Endothelial cell of umbilical vein (primary cell): ENCODE measurements at regions not wholly inside any gene's neighbourhood (a gene's known extent, or its start where the extent isn't known, plus 50 kb on each side); places are given as distances from the start of the nearest gene placed in this dataset.

ENCODE experiments used
- BruUV-seq: library from RNA; stranded (reverse); fragments of 400-500 nt; replicated peaks from 2 replicates; lab custom pipeline; 2021; lab: Mats Ljungman, UMichigan
- CTCF ChIA-PET: fragments of 300-600, 350-600 bp; sonication (Branson Sonifier 250); formaldehyde crosslinking; loops from one replicate; lab custom pipeline; 2021; ENCODE audit warnings: antibody characterized with exemption, inconsistent platforms; lab: Charles Lee
- POLR2A ChIA-PET: fragments of 300-600, 350-600 bp; sonication (Branson Sonifier 250); formaldehyde crosslinking; loops from one replicate; lab custom pipeline; 2021; ENCODE audit warnings: antibody characterized with exemption, inconsistent platforms; lab: Charles Lee
- DNase-seq: peaks from one replicate; pipeline ENCODE4 v3.0.0-alpha.2; 2011; ENCODE audit warnings: low read depth, low spot score
- FAIRE-seq: peaks from 2 replicates; lab custom pipeline; 2011; peaks lifted over from hg19 to GRCh38; lab: Jason Lieb, UNC
- H2AFZ ChIP-seq: 2 replicates; pipeline ENCODE4 v1.6.0; 2012; ENCODE audit warnings: low read depth, low read length, control low read depth, inconsistent platforms
- H3K27ac ChIP-seq: 2 replicates; pipeline ENCODE4 v1.5.1; 2011; ENCODE audit warnings: low read depth, mild to moderate bottlenecking, control low read depth, low read length, moderate library complexity; ENCODE audit not compliant: insufficient read depth
- H3K27me3 ChIP-seq, 2 experiments: 2 replicates each; pipeline versions ENCODE4 v1.6.0 to v1.6.1; 2011; ENCODE audit warnings: low read length in 2 of 2, mixed read lengths in 1 of 2; ENCODE audit not compliant: control insufficient read depth in 2 of 2, insufficient read depth in 2 of 2
- H3K36me3 ChIP-seq, 2 experiments: 2 replicates in 1 of 2; 3 replicates in 1 of 2; pipeline ENCODE4 v1.5.1; 2011; ENCODE audit warnings: low read length in 2 of 2, mild to moderate bottlenecking in 1 of 2, moderate library complexity in 1 of 2; ENCODE audit not compliant: control insufficient read depth in 2 of 2, insufficient read depth in 2 of 2; ENCODE audit errors: extremely low read depth in 1 of 2
- H3K4me1 ChIP-seq: 3 replicates; pipeline ENCODE4 v1.5.1; 2011; ENCODE audit warnings: mild to moderate bottlenecking, low read length; ENCODE audit not compliant: control insufficient read depth, insufficient read depth; ENCODE audit errors: extremely low read depth
- H3K4me2 ChIP-seq: 2 replicates; pipeline ENCODE4 v1.6.1; 2011; ENCODE audit warnings: low read length, control low read depth, mixed read lengths; ENCODE audit not compliant: insufficient read depth
- H3K4me3 ChIP-seq, 3 experiments: fragments of 200-600 bp in 1 of 3; sonication (generic), shearing (Covaris generic) in 1 of 3; replicated peaks in 1 of 3; 2 replicates each; pipeline ENCODE4 v1.5.1; 2011 to 2016; ENCODE audit warnings: control low read depth in 3 of 3, low read length in 3 of 3, mild to moderate bottlenecking in 2 of 3, inconsistent platforms in 1 of 3, low read depth in 1 of 3, moderate library complexity in 1 of 3; ENCODE audit not compliant: insufficient read depth in 1 of 3
- H3K79me2 ChIP-seq: 2 replicates; pipeline ENCODE4 v1.6.0; 2012; ENCODE audit warnings: low read length, inconsistent platforms; ENCODE audit not compliant: control insufficient read depth, insufficient read depth
- H3K9ac ChIP-seq: replicated peaks from 2 replicates; pipeline ENCODE3; 2011; ENCODE audit warnings: low read length, control low read depth; ENCODE audit not compliant: insufficient read depth; ENCODE audit errors: extremely low read depth
- H3K9me1 ChIP-seq: replicated peaks from 3 replicates; pipeline ENCODE4 v1.6.0; 2011; ENCODE audit warnings: mild to moderate bottlenecking, low read length; ENCODE audit not compliant: control insufficient read depth, insufficient read depth; ENCODE audit errors: extremely low read depth
- H3K9me3 ChIP-seq: replicated peaks from 2 replicates; pipeline ENCODE4 v1.5.1; 2012; ENCODE audit warnings: low read length, inconsistent platforms; ENCODE audit not compliant: control insufficient read depth, insufficient read depth
- H4K20me1 ChIP-seq: replicated peaks from 2 replicates; pipeline ENCODE3; 2011; ENCODE audit warnings: mild to moderate bottlenecking, low read length; ENCODE audit not compliant: control insufficient read depth, insufficient read depth; ENCODE audit errors: extremely low read depth
- CTCF ChIP-seq, 2 donors: IDR thresholded peaks; 1 replicate in 1 of 2; 2 replicates in 1 of 2; pipeline ENCODE4 v1.5.1; 2011; ENCODE audit warnings: low read length in 2 of 2, mild to moderate bottlenecking in 2 of 2, moderate library complexity in 2 of 2, control low read depth in 1 of 2, inconsistent platforms in 1 of 2, low read depth in 1 of 2; ENCODE audit not compliant: insufficient read depth in 1 of 2; ENCODE audit errors: extremely low read depth in 1 of 2
- EZH2 ChIP-seq: IDR thresholded peaks from 2 replicates; pipeline ENCODE4 v1.6.1; 2012; ENCODE audit warnings: borderline replicate concordance, low read depth, mild to moderate bottlenecking, moderate library complexity, low read length, inconsistent platforms; ENCODE audit not compliant: severe bottlenecking
- FOS ChIP-seq: IDR thresholded peaks from 2 replicates; pipeline ENCODE4 v1.6.1; 2011; ENCODE audit warnings: mild to moderate bottlenecking, low read length, moderate library complexity, borderline replicate concordance; ENCODE audit not compliant: insufficient read depth
- GATA2 ChIP-seq: IDR thresholded peaks from 2 replicates; pipeline ENCODE4 v1.7.0; 2011; ENCODE audit warnings: low read depth, mild to moderate bottlenecking, moderate library complexity, mixed read lengths, low read length; ENCODE audit not compliant: insufficient read length, insufficient read depth
- JUN ChIP-seq: IDR thresholded peaks from 2 replicates; pipeline ENCODE4 v1.6.1; 2011; ENCODE audit warnings: borderline replicate concordance, low read depth; ENCODE audit not compliant: insufficient read length, insufficient read depth
- MAX ChIP-seq: IDR thresholded peaks from 2 replicates; pipeline ENCODE4 v1.6.1; 2011; ENCODE audit not compliant: insufficient read depth, insufficient read length
- MYC ChIP-seq: IDR thresholded peaks from one replicate; pipeline ENCODE4 v1.6.1; 2011; ENCODE audit warnings: mild to moderate bottlenecking, low read depth, low read length
- POLR2A ChIP-seq: IDR thresholded peaks from 2 replicates; pipeline ENCODE4 v1.6.1; 2012; ENCODE audit warnings: low read depth, mild to moderate bottlenecking, control low read depth, low read length
- POLR2AphosphoS5 ChIP-seq: IDR thresholded peaks from 2 replicates; pipeline ENCODE4 v1.6.1; 2012; ENCODE audit warnings: low read depth, mild to moderate bottlenecking, control low read depth, low read length, moderate library complexity; ENCODE audit not compliant: insufficient read depth
- dilution Hi-C: fragments of 300-500 bp; cut with MboI; formaldehyde crosslinking; loops from one replicate; pipeline ENCODE4 v1.15.0; 2019; ENCODE audit warnings: low sequenced_read_pairs; ENCODE audit not compliant: extremely low pct_ligation_motif_present
- intact Hi-C: fragments of 100-400 bp; cut with micrococcal nuclease; formaldehyde crosslinking; loops from one replicate; pipeline ENCODE4 v1.10.0; 2022

- TF ChIP-seq MYC = no peak
- TF ChIP-seq FOS = no peak
- no peak for TF ChIP-seq MAX
- TF ChIP-seq JUN = no peak
- no peak for TF ChIP-seq POLR2A
- no peak for TF ChIP-seq GATA2
- no peak for TF ChIP-seq POLR2AphosphoS5
- no peak for TF ChIP-seq EZH2
- TF ChIP-seq CTCF (IDR thresholded peaks at IDR 0.05; ENCODE audit: extremely low read depth in 1 of 2, insufficient read depth in 1 of 2, low read depth in 1 of 2, low read length in 2 of 2) = no peak
- no peaks in the 10 kb centered on the region for H4K20me1 ChIP-seq
- no peak overlapping the region for H3K4me2 ChIP-seq
- H3K36me3 ChIP-seq = no peaks in the 10 kb centered on the region
- FAIRE-seq (no peak), DNase-seq (no peak)
- no peaks in the 10 kb centered on the region for H3K9me1 ChIP-seq
- H3K4me1 ChIP-seq = no peaks in the 10 kb centered on the region
- no TSS peak for BruUV-seq
- ChIA-PET POLR2A (no interaction called here), CTCF (no interaction called here)
- H3K9ac ChIP-seq = no peak overlapping the region
- intact Hi-C loops (no loop called here), dilution Hi-C loops (no loop called here)
- no peak overlapping the region for H2AFZ ChIP-seq
- no peaks in the 10 kb centered on the region for H3K79me2 ChIP-seq
- peaks cover 6 to 7% of the 10 kb centered on the region in 2 experiments for H3K27me3 ChIP-seq
- no peak overlapping the region for H3K27ac ChIP-seq
- no peaks in the 10 kb centered on the region for H3K9me3 ChIP-seq
- H3K4me3 ChIP-seq = no peak overlapping the region
Observed at GRCh38 chr2:120421126-120421829, 75.3 kb downstream of the INHBB start.
